GM19351 (cell line): ENCODE measurements at regions not wholly inside any gene's neighbourhood (a gene's known extent, or its start where the extent isn't known, plus 50 kb on each side); places are given as distances from the start of the nearest gene placed in this dataset.
"Not testable (repeated sequence)": the region's sequence is repeated elsewhere in the genome, so short reads cannot be mapped to it uniquely, and the experiment has no call there.

Experiments
- ATAC-seq: cut with Tn5 transposase; IDR thresholded peaks from one replicate; pipeline ENCODE4 v1.9.1; 2021; ENCODE audit warnings: mild to moderate bottlenecking, moderate library complexity; ENCODE audit not compliant: unreplicated experiment

DNA sequence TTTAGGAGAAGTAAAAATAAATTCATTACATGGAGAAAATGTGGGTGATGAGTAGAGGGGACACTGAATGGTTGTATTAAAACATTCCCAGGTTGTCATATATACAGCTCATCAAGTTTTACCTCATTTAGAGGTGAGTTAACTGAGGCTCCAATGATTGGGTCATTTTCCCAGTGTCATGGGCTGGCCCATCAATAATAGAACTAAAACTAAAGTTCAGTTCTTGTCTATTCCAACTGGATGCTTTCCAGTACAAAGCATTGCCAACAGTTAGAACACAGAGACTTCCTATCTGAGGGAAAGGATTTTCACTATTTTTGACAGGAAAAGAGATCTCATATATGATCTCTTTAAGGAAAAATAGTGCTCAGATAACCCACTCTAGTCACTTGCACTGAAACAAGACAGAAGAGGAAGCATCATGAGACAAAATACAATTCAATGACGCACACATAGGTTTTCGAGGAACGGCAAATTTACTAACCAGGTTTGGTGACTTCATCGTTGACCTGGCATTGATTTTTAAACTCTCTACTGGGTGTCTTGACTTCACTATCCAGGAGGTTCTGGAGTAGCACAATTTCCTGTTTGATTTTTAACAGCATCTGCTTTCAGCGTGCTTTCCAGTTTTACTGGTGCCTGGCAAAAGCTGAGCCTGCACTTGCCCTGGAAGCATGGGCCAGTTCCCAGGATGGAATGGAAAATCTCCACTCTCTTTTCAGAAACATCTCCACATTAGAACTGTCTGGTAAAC is 195.5 kb upstream of the FBXL4 start:
- no peak for ATAC-seq

DNA sequence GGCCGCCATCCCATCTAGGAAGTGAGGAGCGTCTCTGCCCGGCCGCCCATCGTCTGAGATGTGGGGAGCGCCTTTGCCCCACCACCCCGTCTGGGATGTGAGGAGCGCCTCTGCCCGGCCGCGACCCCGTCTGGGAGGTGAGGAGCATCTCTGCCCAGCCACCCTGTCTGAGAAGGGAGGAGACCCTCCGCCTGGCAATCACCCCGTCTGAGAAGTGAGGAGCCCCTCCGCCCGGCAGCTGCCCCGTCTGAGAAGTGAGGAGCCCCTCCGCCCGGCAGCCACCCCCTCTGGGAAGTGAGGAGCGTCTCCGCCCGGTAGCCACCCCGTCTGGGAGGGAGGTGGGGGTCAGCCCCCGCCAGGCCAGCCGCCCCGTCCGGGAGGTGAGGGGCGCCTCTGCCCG is 194.2 kb upstream of the FBXL4 start:
- not testable (repeated sequence) for ATAC-seq

DNA sequence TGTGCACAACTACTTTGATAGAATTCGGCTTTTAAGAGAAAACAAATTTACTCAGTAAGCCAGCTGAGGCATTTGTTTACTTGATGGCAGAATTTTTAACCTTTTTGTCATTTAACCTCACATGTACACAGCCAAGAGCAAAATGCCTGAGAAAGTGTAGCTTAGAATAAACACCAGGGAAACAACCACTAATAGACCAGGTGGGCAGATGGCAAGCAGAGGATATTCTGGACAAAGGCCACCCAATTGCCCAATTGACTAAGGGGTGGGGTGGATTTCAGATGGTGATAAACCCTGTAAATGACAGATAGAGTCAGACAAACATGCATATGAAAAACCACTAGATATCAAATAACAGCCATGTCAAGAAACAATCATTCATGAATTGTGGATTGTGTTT is 190.7 kb upstream of the FBXL4 start:
- no peak for ATAC-seq

DNA sequence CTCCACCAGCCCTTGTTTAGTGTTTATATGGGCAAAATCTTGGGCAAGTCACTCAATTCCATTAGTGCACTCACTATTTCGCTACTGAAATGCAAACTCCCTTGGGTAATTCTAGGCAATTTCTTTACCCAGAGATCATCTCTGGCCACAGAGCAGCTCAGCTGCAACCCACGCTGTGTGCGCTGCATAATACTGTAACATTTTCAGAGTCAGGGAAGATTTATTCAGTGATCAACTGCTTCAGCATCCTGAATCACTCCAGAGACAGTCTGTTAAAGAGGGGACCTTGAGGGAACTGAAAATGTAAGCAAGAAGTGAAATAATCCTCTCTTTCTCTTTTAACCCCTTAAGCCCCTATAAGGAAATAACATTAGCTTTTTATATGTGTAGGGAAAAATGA is 189.6 kb upstream of the FBXL4 start:
- ATAC-seq = no peak

DNA sequence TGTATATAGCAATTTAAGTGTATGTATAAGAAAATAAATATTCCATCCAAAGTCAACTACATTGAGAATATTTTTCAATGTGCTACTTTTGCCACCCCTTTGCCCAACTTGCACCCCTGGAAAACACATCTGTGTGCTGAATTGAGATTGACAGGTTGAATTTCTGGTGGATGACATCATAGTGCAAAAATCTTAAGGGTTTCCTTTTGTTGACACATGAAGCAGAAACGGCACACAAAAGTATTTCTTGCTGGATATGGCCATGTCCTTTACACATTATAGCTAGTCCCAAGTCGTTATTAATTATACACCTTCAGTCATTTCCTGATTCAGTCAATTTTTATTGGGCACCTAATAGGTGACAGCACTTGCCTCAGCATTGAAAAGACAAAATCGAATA is 188.7 kb upstream of the FBXL4 start:
- no peak for ATAC-seq

DNA sequence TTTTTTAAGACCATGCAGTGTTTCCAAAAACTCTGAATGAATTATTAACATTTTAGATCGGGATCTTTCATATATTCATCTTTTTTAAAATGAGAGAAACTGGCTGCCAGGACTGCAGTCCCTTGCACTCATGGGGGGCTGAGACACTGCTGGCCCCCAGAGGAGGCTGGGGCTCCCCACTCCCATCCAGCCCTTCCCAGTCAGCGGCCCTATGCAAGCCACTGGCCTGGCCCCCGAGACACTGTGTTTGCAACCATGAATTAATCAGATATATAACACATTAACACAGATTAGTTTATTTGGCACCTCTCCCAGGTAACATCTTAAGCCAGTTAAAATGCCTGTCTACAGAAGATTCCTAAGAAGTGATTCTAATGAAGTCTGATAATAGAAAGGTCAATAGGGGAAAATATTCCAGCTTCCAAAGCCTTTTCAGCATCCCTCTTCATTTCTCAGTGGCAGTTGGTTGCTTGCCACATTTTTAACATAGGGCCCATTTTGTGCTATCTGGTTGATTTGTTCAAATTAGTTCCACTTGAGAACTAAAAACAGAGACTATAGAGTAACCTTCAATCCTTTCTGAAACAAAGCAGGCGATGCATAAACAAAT is 184.4 kb upstream of the FBXL4 start:
- no peak for ATAC-seq

DNA sequence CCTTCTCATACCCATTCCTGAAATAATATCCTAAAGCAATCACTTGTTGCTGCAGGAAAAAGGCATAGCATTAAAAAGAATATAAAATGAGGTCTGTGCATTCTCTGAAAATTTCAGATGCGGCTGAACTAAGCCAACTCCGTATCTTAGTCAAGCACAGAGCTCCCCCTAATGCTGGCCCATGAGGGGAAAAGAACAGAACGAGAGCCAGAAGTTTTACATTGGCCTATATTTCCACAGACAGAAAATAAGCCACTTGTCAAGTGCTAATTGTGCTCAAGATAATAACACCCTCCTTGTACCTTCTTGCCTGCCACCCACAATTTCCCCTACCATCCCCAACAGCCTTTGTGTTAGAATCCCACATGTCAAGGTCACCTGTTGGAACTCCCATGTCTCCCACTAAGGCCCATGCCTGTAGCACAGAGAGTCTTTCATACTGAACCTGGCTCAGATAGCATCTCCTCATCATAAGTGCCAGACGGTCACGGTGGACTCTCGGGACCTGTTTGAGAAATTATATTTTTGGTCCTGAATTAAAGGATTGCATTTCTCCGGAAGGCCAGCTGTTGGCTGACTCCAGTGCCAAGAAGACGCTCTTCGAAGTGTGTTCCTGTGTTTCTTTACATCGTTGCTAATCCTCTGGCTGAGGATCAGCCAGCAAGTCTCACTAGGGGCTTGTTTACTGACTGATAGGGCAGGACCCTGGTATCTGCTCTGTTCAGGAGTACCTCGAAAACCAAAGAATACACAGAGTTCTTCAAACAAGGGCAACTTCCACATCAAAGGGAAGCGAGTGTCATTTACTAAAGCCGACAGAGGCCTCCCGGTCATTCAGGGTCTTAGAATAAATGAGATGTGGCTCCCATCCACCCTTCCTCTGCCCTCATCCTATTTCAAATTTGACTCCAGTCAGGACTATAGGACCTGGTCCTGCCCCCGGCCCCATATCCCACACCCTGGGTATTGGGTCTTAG is 183.4 kb upstream of the FBXL4 start:
- ATAC-seq = no peak

DNA sequence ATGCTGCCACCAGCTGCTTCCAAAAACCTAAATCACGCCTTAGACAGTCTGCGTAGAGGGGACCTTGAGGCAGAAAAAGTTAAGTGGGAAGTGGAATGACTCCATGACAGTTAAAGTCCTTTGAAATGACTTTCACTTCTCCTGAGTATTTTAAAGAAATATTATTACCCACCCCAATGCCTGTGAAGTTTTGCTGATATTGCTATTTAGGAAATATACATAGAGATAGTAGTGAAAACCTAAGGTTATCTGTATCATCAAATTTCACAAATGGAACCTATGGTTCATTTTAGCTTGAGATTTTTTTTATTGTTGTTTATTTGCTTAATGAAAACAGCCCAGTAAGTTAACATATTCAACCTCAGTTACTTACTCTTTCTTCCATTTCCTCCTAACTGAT is 182.1 kb upstream of the FBXL4 start:
- no peak for ATAC-seq

DNA sequence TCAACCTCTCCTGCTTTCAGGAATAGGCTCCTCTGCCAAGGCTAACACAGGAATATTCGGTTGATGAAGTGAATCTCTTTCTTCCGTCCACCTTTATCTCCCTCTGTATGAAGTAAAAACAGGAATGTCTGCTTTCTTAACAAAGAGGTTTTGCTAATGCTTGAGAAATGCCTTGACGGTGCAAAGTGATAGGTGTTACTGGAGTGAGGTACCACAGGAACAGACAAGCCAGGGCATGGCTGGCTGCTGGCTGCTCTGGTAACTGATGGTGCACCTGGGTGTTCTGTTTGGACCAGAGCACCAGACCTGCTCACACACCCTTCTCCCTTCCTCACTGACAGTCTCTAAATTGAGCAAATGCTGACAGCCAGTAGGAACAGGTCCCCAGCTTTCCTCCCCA is 174.0 kb upstream of the FBXL4 start:
- ATAC-seq = no peak

DNA sequence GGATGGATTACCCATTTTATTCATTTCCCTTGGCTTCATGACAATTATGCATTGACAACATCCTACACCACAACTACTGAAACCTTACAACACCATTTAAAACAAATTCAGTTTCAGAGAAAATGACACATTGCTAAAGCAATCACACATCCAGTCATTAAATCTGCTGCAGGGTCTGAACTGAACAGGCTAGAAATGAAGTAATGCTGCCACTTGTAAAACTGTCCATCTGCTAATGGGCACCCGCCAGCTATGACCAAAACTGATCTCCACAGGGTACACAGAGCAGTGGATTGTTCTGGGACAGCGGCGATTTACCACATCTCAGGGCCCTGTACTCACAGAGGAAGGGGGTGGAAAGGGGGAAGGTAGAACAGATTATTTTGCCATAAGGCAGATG is 172.9 kb upstream of the FBXL4 start:
- no peak for ATAC-seq

DNA sequence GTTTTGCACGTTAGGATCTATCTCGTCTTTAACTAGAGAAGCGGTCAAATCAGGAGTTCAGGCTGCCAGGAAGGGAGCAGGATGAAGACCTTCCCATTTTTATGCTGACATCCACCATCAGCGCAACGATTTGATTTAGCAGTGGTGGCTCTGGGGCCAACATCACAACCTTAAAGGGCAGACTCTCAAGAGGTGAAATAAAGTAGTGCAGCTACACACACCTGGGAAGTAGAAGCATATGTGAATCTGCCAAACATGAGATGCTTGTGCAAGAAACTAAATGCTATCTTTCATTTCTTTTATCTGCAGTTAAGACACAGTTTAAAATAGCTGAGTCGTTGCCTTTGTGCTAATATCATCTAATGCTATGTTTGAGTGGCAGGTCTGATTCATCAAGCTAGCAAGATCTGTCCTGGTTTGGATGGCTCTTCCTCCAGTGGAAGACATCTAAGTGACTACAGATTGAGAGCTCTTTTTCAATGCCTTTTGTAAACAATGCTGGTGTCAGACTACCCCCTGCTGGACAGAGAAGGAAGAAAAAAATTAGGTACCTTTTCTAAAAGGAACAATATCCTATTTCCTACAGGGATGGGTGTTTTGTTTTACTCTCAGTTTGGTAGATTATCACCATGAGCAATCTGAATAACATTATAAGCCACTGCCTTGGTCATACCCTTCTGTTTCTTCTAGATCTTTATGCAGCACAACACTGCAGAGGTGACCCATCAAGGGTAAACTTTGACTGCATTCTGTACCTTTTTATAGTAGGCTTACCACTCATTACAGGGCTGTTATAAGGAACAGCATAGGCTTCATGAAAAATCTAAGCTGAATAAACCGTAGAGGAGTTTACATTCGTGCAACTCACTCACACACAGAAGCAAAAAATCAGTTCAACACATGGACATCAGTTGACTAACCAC is 171.6 kb upstream of the FBXL4 start:
- peak; percentile 79 for ATAC-seq

DNA sequence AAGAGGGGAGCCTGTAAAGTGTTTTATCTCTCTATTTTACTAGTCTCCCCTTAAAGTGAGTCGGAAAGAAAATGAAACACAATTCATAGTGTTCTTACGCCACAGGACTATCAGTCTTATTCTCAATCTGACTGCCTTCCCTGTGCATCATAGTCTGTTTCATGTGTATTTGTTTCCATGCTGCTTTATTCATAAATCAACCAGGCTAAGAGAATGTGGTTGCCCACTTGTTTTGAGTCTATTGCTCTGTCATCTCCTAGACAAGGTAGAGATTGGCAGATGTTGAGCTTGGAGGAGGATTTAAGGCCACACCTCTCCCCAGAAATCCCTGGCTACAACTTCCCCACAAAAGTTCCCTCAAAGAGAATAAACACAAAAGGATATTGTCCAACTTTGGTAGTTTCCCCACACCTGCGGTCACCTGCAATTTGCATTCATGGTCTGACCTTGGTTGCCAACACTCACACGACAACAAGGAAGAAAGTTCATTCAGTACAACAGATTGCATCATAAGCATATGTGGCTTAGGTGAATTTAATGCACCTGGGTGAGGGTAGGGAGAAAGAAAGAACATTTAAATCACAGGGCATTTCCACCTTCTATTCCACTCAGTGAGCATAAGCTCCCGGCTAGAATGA is 167.1 kb upstream of the FBXL4 start:
- no peak for ATAC-seq

DNA sequence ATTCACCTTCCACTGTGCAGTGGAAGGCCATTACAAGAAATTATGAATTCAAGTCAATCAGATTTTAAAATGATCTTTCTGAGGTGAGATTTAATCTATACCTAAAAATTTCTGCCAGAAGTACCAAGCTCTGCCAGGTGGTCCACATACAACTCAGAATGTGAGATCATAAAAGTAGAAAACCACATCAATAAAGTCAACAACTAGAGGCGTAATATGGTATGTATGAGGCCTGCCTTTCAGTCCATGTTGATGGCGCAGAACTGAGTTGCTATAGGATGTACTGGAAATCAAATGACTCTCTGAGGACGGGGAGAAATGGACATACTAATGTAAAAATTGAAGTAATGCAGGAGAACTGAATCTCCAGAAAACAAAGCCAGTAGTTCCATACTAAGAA is 163.8 kb upstream of the FBXL4 start:
- no peak for ATAC-seq

DNA sequence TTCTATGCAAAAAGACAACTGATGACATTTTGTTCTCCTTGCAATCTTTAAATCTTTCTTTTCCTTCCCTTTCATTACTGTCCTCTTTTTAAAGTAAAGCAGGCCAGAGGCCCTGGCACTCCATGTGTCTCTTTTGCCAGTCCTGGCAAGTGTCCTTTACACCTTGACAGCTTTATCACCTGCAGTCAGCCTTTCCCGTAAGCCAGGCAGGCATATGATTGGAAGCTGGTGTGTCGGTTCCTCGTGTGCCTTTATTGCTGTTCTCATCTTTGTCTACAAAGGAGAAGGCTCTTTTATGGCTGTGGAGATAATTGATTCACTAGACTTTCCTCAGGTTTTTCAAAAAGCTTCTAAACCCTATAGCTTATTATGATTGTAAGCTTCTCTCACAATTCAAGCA is 162.3 kb upstream of the FBXL4 start:
- ATAC-seq = no peak

DNA sequence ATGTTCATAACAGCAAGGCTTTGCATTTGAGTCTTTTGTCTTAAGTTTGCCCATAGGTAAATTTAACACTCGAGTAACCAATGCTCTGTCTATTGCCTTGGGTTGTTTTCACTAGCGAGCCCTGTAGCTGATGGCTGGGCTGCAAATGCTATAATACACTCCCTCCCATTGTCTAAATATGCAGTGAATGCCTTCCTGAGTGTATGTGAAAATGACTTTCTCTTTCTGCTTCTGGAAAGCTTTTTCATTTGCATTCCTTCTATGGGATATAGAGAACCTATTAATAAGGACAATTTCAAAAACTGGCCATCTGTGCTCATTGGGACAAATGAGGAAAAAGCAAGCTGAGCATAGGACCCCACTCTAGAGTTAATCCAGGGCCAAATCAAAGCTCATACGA is 156.5 kb upstream of the FBXL4 start:
- no peak for ATAC-seq

DNA sequence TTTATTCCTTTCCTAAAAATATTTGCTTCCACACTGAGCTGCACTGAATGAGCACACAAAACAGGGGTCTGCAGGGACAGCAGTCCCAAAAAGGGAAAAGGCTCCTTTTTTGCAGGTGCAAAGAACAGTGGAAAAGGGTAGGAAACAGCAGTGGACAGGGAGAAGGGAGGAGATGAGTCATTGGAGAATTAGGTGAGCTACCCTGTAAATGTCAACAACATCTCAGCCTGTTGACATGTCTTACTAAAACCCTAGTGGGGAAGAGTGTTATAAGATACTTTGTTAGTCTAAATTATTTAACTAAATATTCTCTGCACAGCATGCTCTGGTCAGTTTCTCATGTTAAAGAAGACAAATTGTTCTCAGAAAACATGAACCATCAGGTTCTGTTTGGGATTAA is 151.5 kb upstream of the FBXL4 start:
- no peak for ATAC-seq

DNA sequence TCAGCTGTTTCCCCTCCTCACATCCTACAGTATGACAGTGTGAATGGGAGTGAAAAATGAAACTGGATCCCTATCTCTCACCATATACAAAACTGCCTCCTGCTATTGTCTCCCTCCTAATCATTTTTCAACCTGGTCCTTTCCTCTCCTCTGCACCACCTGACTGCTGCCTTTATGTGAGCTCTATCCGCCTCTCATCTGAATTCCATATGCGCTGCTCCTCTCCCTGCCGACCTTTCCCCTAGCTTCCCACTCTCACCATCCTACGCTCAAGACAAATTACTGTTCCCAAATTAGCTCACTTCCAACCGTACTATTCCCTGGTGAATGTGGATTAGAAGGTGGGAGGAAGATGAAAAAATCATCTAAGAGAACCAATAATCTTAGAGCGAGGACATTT is 148.4 kb upstream of the FBXL4 start:
- no peak for ATAC-seq

DNA sequence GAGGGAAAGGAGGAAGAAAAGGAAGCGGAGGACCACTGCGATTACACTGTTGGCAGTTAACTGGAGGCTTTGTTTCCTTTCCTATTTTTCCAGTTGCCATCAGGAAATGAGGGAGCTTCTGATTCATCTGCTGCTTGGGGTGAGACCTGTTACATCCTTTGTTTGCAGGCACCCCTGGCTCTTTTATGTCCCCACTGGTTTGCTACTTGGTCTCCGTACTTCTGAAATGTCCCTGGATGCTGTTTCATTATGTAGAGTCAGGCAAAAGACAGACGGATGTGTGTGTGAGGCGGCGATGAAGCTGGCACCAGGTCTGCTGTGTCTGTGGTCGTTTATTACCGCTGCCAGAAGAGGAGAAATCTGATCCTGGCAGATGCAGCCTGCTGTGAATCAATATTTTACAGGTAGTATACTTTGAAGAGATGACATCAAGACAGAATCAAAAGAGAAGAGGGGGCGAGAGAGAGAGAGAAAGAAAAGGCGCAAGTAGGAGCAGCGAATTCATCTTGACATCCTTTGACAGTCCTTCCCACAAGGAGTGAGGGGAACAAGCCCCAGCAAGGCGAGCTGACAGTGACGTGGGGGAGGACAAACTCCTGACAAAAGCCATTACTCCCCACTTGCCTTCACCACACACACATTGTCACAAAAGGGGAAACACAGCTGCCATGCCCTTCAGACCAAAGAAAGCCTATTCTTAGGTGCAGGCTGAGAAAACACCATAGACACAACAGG is 145.9 kb upstream of the FBXL4 start:
- ATAC-seq = no peak

DNA sequence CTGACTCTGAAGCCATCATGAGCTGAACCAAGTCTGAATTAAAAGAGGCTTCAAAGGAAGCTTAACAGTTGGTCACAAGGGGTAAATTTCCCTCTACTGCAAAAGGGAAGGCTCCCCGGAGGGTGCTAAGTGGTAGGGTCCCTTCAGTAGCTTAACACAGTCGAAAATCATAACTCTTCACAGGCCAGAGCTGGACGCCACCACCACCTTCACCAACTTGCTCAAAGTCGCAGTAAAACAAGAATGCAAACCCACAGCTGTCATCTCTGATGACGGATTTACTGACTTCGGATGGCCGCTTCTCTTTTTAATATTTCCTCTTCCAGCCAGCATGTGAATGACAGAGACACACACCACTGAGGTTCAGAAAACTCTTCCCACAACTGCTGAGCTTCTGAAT is 144.7 kb upstream of the FBXL4 start:
- ATAC-seq = no peak

DNA sequence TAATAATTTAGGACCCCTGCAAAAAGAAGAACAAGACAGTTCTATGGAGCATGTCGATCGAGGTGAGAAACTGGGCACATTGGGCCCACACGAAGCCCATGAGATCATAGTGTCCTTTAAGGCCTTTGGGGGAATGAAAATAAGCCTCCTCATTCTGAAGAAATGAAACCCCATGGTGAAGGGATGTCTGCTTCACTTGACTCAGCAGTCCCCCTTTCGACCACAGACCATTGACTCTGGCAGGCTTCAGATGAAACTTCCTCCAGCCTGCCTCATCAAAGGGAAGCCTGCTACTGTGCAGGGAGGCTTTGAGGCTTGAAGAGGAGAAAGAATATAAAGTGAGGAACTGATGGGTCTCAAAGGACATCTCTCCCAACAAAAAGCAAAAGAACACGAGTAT is 144.2 kb upstream of the FBXL4 start:
- ATAC-seq = peak; percentile 90
